HG02938 (cell line): ENCODE measurements at regions not wholly inside any gene's neighbourhood (a gene's known extent, or its start where the extent isn't known, plus 50 kb on each side); places are given as distances from the start of the nearest gene placed in this dataset.

Experiments
- ATAC-seq: cut with Tn5 transposase; IDR thresholded peaks from one replicate; pipeline ENCODE4 v1.9.1; 2021; ENCODE audit warnings: mild to moderate bottlenecking, moderate library complexity; ENCODE audit not compliant: unreplicated experiment

DNA sequence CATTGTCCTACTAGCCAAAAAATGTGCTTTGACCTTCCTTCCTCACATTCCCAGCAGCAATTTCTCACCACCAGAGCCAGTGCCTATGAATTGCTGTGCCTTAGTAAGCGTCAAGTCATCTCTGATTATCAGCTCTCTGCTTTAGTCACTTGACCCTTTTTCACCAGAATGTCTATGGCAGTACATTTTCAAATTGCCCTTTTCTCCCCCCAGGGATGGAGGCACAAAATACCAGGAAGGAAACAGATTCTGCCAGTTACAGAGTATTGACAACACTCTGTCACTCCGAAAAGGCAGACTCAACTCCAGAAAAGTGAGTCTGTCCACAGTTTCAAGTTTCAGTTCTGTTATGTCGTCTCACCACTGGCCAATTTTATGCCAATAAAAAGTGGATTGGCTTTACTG is 167.4 kb downstream of the TNFSF18 start:
- peak; percentile 91 for ATAC-seq

DNA sequence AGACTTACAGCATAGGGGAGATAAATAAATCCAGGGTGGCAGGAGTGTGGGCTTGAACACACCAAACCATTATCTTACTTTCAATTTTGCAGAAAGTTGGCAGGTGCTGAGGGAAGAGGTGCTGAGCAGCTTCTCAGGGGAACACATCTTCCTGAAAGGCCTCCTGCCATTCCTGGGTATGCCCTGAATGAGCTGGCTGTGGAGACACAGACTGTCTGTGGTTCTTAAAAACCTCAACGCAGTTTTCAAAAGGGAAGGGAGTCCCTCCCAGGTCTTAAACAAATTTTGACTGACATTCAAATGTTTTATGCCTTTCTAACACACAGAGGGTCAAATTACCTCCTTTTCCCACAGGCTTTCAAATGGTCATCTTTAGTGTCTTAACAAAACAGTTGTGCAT is 166.9 kb downstream of the TNFSF18 start:
- peak; percentile 22 for ATAC-seq

- no peak for ATAC-seq
Observed at GRCh38 chr1:172885411-172885810, 165.3 kb downstream of the TNFSF18 start.

DNA sequence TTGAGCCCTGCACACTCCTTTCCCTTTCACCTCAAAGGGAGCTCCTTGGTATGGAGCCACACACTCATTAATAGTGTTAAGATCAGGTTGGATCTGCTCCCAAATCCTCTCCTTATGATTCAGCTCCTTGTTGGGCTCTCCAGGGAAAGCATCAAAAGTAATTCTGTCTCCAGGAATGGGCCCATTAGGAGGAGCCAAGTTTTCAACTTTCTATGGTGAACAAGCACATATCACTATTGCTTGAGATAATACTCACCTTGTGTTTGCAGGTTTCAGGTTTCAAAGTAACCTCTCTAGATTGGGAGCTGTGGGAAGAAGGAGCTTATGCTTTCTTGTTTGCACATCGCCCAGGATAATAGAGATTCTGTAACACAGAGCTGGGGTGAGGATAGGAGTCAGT is 164.8 kb downstream of the TNFSF18 start:
- ATAC-seq = no peak

GRCh38 chr1:172887162-172887561 is 163.6 kb downstream of the TNFSF18 start:
- ATAC-seq = no peak

- ATAC-seq = no peak
Observed at GRCh38 chr1:172893146-172893841, 157.4 kb downstream of the TNFSF18 start.

DNA sequence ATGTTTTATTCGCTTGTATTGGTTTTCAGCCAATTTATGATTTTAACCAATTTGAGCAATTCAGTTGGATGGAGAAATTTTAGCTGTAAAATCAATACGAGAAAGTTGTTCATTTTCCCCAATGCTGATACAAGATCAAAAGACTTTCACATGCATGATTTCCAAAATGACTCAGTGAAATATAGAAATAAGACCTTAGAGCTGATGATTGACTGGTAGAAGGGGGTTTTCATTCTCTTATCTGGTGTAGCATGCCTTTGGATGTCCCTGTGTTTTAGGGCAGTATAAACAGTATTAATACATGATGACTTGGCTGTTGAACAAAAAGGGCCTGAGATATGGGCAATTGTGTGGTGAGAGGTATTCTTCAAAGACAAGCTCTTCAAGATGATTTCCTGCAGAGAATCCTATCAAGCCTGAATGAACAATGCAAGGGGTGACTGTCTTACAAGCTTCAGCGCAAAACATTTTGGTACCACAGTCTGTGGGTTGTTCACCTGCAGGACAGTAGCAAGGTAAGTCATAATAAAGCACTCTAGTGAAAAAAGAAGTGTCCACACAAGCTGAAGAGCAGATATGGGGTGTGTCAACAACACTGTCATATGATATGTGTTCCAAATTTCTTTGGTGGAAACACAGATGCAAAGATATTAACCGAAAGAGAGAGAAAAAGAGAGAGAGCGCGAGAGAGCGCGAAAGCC is 156.2 kb downstream of the TNFSF18 start:
- ATAC-seq = no peak

- peak; percentile 82 for ATAC-seq
Observed at GRCh38 chr1:172895050-172895460, 155.7 kb downstream of the TNFSF18 start.

GRCh38 chr1:172895761-172896160 is 155.0 kb downstream of the TNFSF18 start:
- ATAC-seq = no peak

GRCh38 chr1:172897738-172898137 is 153.0 kb downstream of the TNFSF18 start:
- ATAC-seq = no peak

DNA sequence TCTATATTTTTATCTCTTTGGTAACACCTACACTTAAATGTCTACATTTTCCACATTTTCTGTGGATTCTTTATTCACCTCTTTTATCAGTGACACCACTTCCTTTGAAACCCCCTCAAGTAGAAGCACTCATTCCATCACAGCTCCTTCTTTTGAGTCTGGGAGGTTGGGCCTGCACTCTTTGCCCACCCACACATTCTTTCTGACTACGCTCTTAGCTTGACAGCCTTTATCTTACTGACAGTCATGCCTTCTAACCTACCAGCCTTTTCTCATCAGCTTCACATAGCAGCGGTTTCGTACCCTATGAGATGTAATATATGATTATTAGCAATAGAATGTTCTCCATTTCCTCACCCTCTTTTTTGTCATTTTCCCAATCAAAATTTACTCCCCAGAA is 151.9 kb downstream of the TNFSF18 start:
- ATAC-seq = no peak

DNA sequence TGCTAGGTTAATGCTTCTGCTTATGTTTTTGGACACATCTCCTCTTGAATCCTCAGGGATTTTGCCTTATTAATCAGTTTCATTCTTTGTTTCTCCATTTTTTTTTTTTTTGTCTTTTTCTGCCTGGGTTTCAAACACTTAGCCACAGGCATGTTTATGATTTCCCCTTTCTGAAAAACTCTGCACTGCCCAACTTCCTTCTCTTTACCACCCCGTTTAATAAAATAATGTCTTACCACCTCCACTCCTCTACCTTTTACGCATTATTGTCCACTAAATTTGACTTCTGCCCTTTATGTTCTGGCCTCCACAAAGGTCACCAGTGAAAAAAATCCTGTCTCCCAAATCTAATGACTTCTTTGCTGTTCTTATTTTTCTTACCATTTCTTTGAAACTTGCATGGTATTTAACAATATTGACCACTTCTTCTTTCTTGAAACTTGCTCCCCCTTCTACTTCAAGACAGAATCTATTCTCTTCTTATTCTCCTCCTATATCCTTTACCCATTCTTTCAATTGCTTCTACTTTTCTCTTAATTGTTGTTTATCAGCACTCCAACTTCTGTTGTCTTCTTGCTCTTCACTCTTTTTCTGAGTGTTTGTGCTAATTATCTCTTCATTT is 150.3 kb downstream of the TNFSF18 start:
- no peak for ATAC-seq

GRCh38 chr1:172902200-172902599 is 148.5 kb downstream of the TNFSF18 start:
- no peak for ATAC-seq

DNA sequence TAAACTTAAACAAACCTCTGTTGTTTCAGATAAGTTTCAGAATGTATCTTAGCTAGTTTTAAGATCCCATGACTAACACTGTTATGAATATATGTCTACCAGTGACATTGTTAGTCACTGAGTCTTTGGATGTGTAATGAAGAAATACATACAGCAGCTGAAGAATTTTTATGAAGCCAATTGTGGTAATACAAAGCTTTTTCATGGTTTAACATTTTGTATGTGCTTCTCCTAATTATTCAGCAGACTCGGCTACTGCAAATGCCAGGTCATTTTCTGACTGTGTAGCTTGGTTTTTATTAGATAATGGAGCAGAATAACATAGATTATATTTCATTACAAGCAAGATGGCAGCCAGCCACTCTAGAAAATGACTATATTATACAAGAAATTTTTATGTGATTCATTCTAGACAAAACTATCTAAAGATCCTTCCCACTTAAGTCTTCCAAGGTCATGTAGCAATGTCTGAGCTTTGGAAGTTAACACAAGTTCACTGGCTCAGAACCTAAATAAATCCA is 147.8 kb downstream of the TNFSF18 start:
- no peak for ATAC-seq

DNA sequence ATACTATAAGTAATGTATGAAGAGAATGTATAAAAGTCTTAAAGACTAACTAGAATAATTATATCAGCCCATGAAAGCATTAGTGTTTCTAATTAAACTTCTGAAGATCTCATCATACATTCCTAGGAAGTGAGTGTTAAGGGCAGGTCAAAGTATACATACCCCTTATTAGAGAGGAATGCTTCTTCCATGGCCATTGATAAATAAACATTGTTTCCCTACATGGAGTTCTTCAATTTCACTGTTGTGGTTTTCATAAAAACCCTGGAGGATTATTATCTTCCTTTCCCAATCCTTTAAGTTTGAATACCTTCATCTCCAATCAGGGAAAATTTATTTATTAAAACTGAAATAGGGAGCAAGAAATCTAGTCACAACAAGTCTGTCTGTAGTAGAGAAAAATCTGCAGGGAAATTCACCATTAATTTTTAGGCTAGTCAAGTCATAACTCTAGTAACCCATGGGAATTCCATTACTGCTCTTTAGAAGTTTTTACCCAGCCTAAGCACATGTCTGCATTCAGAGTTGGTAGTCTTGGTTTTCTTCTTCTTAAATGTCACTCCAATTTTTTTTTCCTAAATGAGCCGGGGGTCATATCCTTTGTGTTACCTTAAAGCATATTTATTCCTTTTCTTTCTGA is 147.0 kb downstream of the TNFSF18 start:
- ATAC-seq = no peak

- no peak for ATAC-seq
Observed at GRCh38 chr1:172905452-172905851, 145.3 kb downstream of the TNFSF18 start.

DNA sequence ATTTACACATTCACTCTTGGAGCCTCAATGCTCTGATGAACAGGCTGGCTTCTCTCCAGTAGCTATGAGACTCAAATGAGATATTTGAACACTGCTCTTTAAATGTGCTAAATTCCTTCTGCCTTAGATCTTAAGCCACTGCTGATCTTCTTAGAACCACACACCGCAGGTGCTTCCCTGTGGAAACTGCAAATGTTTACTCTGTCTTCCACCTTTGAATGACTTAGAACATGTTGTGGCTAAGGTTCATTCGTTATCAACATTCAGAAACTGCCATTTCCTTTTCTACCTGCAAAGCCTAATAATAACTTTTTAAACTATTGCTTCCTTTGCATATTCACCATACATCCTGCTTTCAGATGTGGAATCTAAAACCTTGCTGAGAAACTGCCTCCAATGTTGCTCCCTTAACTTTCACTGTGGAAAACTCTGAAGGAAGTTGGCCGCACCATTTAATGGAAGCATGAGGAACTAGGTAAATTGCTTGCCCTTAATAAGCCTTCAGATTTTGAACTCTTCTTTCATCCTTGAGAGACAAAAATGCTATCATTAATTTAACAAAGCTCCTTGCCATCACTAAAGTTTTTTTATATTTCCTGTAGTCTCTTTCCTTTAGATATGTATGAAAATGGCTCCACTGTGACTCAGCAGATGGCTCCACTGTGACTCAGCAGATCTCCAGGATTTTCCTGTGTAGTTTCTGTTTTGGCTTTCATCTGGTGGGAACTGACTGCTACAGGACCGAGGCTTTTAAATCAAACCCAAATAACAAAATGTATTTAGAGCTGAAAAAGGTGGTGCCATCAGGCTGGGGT is 143.8 kb downstream of the TNFSF18 start:
- no peak for ATAC-seq

DNA sequence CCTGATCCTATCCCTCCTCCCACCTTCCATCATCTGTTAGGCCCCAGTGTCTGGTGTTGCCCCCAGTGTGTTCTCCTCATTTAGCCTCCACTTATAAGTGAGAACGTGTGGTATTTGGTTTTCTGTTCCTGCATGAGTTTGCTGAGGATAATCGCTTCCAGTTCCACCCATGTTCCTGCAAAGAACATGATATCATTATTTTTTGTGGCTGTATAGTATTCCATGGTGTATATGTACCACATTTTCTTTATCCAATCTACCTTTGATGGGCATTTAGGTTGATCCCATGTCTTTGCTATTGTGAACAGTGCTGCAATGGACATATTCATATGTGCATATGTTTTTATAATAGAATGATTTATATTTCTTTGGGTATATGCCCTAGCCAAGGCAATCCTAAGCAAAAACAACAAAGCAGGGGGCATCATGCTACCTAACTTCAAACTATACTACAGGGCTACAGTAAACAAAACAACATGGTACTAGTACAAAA is 142.9 kb downstream of the TNFSF18 start:
- ATAC-seq = no peak

GRCh38 chr1:172909606-172910326 is 141.0 kb downstream of the TNFSF18 start:
- ATAC-seq = no peak

DNA sequence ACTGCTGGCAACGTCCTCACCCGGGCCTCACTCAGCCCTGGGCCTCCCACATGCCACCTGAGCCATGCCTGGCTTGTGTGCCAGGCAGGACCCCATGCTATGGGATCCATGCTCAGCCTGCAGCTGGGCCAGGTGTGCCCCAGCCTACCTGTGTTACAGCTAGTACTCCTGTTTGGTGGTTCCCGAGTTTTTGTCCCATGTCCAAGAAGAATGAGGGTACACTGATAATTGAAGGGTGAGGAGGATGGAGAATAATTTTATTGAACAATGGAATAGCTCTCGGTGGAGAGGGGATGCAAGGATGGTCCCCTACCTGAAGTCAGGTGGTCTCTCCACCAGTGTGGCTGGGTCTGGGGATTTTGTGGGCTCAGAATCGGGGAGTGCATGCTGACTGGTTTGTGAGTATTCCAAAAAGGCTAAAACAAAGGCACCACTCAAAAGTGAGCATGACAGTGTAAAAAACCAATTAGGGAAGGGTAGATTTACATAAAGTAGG is 137.9 kb downstream of the TNFSF18 start:
- ATAC-seq = no peak
